ENCODE measurements at regions not wholly inside any gene's neighbourhood (a gene's known extent, or its start where the extent isn't known, plus 50 kb on each side); places are given as distances from the start of the nearest gene placed in this dataset.

DNA sequence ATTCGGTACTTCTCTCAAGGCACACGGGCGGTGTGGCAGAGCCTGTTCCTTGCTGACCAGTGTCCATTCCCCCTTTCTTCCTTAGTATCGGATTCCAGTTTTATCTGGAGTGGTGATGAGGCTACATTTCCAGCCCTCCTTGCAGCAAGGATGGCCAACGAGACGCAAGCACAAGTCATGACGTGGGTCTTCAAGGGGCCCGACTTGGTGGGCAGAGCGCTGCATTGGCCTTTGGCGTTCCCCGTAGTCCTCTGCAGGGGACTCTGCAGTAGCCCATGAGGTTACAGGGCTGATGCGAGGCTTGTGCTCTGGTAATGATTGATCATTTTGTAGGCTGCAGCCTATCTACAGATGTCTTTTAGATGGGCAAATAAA lies 194.5 kb downstream of the OPA1 start:
- TF ChIP-seq, protein P1, sequence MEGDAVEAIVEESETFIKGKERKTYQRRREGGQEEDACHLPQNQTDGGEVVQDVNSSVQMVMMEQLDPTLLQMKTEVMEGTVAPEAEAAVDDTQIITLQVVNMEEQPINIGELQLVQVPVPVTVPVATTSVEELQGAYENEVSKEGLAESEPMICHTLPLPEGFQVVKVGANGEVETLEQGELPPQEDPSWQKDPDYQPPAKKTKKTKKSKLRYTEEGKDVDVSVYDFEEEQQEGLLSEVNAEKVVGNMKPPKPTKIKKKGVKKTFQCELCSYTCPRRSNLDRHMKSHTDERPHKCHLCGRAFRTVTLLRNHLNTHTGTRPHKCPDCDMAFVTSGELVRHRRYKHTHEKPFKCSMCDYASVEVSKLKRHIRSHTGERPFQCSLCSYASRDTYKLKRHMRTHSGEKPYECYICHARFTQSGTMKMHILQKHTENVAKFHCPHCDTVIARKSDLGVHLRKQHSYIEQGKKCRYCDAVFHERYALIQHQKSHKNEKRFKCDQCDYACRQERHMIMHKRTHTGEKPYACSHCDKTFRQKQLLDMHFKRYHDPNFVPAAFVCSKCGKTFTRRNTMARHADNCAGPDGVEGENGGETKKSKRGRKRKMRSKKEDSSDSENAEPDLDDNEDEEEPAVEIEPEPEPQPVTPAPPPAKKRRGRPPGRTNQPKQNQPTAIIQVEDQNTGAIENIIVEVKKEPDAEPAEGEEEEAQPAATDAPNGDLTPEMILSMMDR (IDR thresholded peaks at IDR 0.05): no peak
- no peak for TF ChIP-seq POLR2A (IDR thresholded peaks at IDR 0.05)
